ENCODE measurements at regions not wholly inside any gene's neighbourhood (a gene's known extent, or its start where the extent isn't known, plus 50 kb on each side); places are given as distances from the start of the nearest gene placed in this dataset.

DNA sequence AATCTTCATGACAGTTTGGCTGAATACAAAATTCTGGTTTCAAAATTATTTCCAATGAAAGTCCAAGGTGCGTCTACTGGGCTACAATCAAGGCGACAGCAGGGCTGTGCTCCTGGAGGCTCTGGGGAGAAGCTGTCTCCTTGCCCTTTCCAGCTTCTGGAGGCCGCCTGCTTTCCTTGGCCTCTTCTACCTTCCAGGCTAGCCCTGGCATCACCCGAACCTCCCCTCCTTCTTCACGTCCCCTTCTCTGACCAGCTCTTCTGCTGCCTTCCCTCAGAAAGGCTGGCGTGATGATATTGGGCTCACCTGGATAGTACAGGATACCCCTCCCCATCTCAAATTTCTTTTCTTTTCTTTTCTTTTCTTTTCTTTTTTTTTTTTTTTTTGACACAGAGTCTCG is 115.5 kb downstream of the KCNF1 start (continued):
- TF ChIP-seq, protein P1, sequence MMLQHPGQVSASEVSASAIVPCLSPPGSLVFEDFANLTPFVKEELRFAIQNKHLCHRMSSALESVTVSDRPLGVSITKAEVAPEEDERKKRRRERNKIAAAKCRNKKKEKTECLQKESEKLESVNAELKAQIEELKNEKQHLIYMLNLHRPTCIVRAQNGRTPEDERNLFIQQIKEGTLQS (IDR thresholded peaks at IDR 0.05; ENCODE audit: insufficient read depth, low read depth, low read length) = no peak
- TF ChIP-seq RAD21 (IDR thresholded peaks at IDR 0.05 in 1 of 2, conservative IDR thresholded peaks at IDR 0.05 in 1 of 2; ENCODE audit: low read depth in 2 of 2, low read length in 2 of 2) = no peak
- TF ChIP-seq BCL11A (IDR thresholded peaks at IDR 0.05; ENCODE audit: low read depth in 2 of 2, low read length in 2 of 2) = no peak
- TF ChIP-seq CEBPB (IDR thresholded peaks at IDR 0.05; ENCODE audit: low read depth, low read length) = no peak
- TF ChIP-seq SP4 (IDR thresholded peaks at IDR 0.05; ENCODE audit: low read length) = no peak

All from H1 (cell line).